ENCODE measurements at regions not wholly inside any gene's neighbourhood (a gene's known extent, or its start where the extent isn't known, plus 50 kb on each side); places are given as distances from the start of the nearest gene placed in this dataset.

DNA sequence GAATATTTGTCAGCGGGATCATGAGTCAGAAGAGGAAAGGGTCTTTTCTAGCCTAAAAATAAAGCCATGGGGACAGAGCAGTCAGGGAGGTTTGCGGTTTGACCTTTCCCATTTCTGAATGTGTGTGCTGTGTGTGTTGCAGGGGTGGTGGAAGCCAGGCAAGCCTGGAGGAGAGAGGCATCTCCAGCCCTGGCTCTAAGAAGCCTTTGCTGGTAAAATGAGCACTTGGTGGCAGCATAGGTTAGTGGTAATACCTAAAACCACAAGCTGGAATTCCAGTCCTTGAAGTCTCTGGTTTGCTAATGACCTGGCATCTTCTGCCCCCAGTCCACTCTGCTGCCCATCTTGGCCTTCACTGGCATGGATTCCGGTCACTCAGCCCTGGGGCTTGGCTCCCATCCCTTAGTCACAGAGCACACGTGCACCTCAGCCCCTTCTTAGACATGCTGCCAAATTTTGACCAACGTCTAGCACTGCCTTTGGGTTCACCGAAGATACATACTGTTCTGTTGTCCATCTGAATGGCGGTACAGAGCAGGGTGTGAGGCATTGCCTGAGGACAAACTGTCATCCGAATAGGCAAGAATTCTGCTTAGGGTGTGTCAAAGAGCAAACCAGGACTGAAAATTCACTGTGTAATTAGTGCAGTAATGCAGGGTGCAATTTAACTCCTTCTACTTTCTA lies 52.7 kb downstream of the KCNA5 start:
- TF ChIP-seq, protein P1, sequence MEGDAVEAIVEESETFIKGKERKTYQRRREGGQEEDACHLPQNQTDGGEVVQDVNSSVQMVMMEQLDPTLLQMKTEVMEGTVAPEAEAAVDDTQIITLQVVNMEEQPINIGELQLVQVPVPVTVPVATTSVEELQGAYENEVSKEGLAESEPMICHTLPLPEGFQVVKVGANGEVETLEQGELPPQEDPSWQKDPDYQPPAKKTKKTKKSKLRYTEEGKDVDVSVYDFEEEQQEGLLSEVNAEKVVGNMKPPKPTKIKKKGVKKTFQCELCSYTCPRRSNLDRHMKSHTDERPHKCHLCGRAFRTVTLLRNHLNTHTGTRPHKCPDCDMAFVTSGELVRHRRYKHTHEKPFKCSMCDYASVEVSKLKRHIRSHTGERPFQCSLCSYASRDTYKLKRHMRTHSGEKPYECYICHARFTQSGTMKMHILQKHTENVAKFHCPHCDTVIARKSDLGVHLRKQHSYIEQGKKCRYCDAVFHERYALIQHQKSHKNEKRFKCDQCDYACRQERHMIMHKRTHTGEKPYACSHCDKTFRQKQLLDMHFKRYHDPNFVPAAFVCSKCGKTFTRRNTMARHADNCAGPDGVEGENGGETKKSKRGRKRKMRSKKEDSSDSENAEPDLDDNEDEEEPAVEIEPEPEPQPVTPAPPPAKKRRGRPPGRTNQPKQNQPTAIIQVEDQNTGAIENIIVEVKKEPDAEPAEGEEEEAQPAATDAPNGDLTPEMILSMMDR (IDR thresholded peaks at IDR 0.05) = peak; percentile 63
- no peaks in the 10 kb centered on the region for H3K36me3 Mint-ChIP-seq (ENCODE audit: low read depth)
- peak overlapping the region; percentile 72 for H3K27ac Mint-ChIP-seq
- DNase-seq = peak; percentile 93
- peaks cover 61% of the 10 kb centered on the region for H3K4me1 Mint-ChIP-seq (ENCODE audit: low read depth)
- peaks cover 1% of the 10 kb centered on the region; the same call in 1 of the 2 replicates for H3K27me3 Mint-ChIP-seq (ENCODE audit: insufficient read depth)
- no peaks in the 10 kb centered on the region for H3K9me3 Mint-ChIP-seq
- H3K4me3 Mint-ChIP-seq = peak overlapping the region; percentile 8

DNA sequence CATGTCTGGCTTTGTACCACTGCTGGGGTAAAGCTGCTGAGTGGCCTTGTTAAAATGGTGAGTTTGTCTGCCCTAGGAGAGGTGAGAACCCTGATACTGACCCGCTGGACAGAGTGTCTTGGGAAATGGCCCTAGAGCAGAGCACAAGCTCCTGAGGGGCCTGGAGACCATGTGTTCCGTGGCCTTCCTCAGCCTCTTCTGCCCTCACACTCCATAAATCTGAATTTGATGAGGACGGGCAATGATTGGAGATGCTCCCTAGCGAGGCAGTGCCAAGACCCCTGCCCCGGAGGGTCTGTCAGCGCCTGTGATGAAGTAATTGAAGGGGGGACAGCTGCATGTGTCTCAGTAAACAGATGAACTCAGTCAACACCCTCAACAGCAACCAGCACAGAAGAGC lies 54.1 kb downstream of the KCNA5 start:
- Mint-ChIP-seq H3K36me3 (ENCODE audit: low read depth) (no peaks in the 10 kb centered on the region), H3K27me3 (ENCODE audit: insufficient read depth) (peaks cover 1% of the 10 kb centered on the region; the same call in 1 of the 2 replicates), H3K9me3 (no peaks in the 10 kb centered on the region)

DNA sequence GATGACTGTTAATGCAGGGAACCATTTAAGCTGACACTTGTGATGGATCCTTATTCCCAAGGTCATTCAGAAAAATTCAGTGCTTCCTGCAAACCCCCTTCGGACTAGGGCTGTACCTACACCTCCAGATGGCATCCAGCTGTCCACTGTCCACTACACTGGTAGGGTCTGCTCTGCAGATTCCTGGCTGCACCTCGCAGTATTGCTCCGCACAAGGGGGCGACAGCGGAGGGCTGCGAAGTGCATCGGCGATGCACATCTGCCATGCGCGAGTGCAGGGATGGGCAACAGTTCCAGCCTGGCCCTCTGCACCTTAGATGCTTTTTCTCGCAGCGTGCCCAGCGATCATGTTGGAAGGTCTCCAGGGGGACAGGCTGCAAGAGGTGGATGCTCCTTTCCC lies 55.5 kb downstream of the KCNA5 start:
- Mint-ChIP-seq H3K9me3 (no peaks in the 10 kb centered on the region), H3K4me3 (no peak overlapping the region), H3K27me3 (ENCODE audit: insufficient read depth) (peaks cover 1% of the 10 kb centered on the region; the same call in 1 of the 2 replicates), H3K4me1 (ENCODE audit: low read depth) (peaks cover 87% of the 10 kb centered on the region), H3K36me3 (ENCODE audit: low read depth) (no peaks in the 10 kb centered on the region), H3K27ac (no peak overlapping the region)
- DNase-seq = no peak
- TF ChIP-seq, protein P1 (IDR thresholded peaks at IDR 0.05) = no peak

More for the DNA sequence above, 54.1 kb downstream of the KCNA5 start:
- H3K4me1 Mint-ChIP-seq (ENCODE audit: low read depth) = peaks cover 75% of the 10 kb centered on the region
- H3K4me3 Mint-ChIP-seq = no peak overlapping the region
- no peak overlapping the region for H3K27ac Mint-ChIP-seq
- TF ChIP-seq, protein P1 (IDR thresholded peaks at IDR 0.05) = no peak
- DNase-seq = no peak

DNA sequence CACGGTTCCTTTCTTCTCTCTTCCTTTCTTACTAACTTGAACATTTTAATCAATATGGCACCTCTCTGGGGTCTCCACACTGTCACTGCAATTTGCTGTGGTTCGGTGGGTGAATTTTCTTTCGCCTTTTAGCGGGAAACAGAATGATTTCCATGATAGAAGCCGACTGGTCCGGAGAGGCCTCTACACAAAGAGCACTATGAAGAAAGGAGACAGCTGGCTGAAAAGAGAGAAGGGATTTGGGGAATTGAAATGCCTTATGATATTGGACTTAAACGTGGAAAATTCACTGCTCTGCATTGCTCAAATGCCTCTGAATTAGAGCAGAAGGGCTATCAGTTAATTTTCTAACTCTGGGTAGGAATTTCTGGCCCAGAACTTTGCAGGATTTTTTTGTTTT lies 55.9 kb downstream of the KCNA5 start:
- no peaks in the 10 kb centered on the region for H3K36me3 Mint-ChIP-seq (ENCODE audit: low read depth)
- no peaks in the 10 kb centered on the region for H3K9me3 Mint-ChIP-seq
- no peak overlapping the region for H3K27ac Mint-ChIP-seq
- H3K4me3 Mint-ChIP-seq = no peak overlapping the region
- H3K27me3 Mint-ChIP-seq (ENCODE audit: insufficient read depth) = peaks cover 1% of the 10 kb centered on the region; the same call in 1 of the 2 replicates
- no peak for DNase-seq
- H3K4me1 Mint-ChIP-seq (ENCODE audit: low read depth) = peaks cover 87% of the 10 kb centered on the region
- TF ChIP-seq, protein P1 (IDR thresholded peaks at IDR 0.05) = no peak

DNA sequence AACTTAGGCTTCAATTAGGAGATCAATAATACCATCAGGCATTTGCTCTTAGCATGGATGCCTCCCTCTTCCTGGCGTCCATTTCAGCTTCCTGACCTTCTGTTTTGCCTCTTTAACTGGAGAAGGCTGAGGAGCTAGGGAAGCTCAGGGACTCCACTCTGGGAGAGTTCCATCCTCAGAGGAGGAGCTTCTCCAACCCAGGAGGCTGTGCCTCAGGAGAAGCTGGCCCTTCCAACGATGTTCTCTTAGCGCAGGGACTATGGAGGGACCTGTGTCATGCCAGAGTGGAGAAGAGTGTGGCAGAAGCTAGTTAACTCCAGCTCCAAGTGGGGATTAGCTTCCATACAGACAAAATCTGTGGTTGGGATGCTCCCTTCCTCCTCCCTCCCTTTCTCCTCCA lies 58.0 kb downstream of the KCNA5 start:
- Mint-ChIP-seq H3K4me1 (ENCODE audit: low read depth) (peaks cover 66% of the 10 kb centered on the region), H3K9me3 (no peaks in the 10 kb centered on the region), H3K4me3 (peak overlapping the region; percentile 52), H3K27me3 (ENCODE audit: insufficient read depth) (peaks cover 1% of the 10 kb centered on the region; the same call in 1 of the 2 replicates), H3K27ac (peak overlapping the region; percentile 93), H3K36me3 (ENCODE audit: low read depth) (no peaks in the 10 kb centered on the region)
- DNase-seq = no peak
- TF ChIP-seq, protein P1 (IDR thresholded peaks at IDR 0.05) = no peak
